Neural progenitor cell (in vitro differentiated cells): ENCODE measurements at regions not wholly inside any gene's neighbourhood (a gene's known extent, or its start where the extent isn't known, plus 50 kb on each side); places are given as distances from the start of the nearest gene placed in this dataset.

Source experiments
- EZH2 ChIP-seq: fragments of 200-600 bp; sonication (generic); IDR thresholded peaks from 2 replicates; pipeline ENCODE4 v1.6.1; 2017; ENCODE audit warnings: antibody characterized with exemption, mild to moderate bottlenecking, moderate library complexity
- TF ChIP-seq, protein P1 (sequence below): fragments of 200-600 bp; sonication (generic); IDR thresholded peaks from 2 replicates; pipeline ENCODE4 v1.5.1; 2017; ENCODE audit warnings: antibody characterized with exemption, mild to moderate bottlenecking

GRCh38 chr7:3159445-3159844, 115.8 kb upstream of the CARD11 start:
- TF ChIP-seq, protein P1, sequence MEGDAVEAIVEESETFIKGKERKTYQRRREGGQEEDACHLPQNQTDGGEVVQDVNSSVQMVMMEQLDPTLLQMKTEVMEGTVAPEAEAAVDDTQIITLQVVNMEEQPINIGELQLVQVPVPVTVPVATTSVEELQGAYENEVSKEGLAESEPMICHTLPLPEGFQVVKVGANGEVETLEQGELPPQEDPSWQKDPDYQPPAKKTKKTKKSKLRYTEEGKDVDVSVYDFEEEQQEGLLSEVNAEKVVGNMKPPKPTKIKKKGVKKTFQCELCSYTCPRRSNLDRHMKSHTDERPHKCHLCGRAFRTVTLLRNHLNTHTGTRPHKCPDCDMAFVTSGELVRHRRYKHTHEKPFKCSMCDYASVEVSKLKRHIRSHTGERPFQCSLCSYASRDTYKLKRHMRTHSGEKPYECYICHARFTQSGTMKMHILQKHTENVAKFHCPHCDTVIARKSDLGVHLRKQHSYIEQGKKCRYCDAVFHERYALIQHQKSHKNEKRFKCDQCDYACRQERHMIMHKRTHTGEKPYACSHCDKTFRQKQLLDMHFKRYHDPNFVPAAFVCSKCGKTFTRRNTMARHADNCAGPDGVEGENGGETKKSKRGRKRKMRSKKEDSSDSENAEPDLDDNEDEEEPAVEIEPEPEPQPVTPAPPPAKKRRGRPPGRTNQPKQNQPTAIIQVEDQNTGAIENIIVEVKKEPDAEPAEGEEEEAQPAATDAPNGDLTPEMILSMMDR = no peak
- no peak for TF ChIP-seq EZH2
